ENCODE measurements at regions not wholly inside any gene's neighbourhood (a gene's known extent, or its start where the extent isn't known, plus 50 kb on each side); places are given as distances from the start of the nearest gene placed in this dataset.

- TF ChIP-seq CTCF (IDR thresholded peaks at IDR 0.05) (no peak), EZH2 (IDR thresholded peaks at IDR 0.05) (no peak), EZH2phosphoT487 (IDR thresholded peaks at IDR 0.05) (no peak)
Observed at GRCh38 chr9:34884747-34885189, 73.3 kb upstream of the PHF24 start.
